WTC11 (cell line): ENCODE measurements at regions not wholly inside any gene's neighbourhood (a gene's known extent, or its start where the extent isn't known, plus 50 kb on each side); places are given as distances from the start of the nearest gene placed in this dataset.

Experiments
- ATAC-seq: fragments of 200-7000 bp; cut with Tn5 transposase; 2 replicates; pipeline ENCODE4 v1.10.0; 2021; ENCODE audit warnings: mild to moderate bottlenecking, moderate library complexity
- CTCF ChIA-PET: fragments of 300-600 bp; sonication (Branson Sonifier 250); formaldehyde crosslinking; loops from one replicate; lab custom pipeline; 2021; ENCODE audit warnings: antibody characterized with exemption; lab: Charles Lee
- POLR2A ChIA-PET: fragments of 350-600 bp; sonication (Branson Sonifier 250); formaldehyde crosslinking; loops from one replicate; lab custom pipeline; 2021; ENCODE audit warnings: antibody characterized with exemption; lab: Charles Lee
- DNase-seq: peaks from one replicate; pipeline ENCODE4 v3.0.0; 2021; ENCODE audit warnings: low spot score
- H3K27ac Mint-ChIP-seq: 2 replicates; pipeline ENCODE4 v1.8.0; 2021; ENCODE audit warnings: mixed read lengths
- H3K27me3 Mint-ChIP-seq: 2 replicates; pipeline ENCODE4 v1.8.0; 2021; ENCODE audit warnings: low read depth, mild to moderate bottlenecking, moderate library complexity, mixed read lengths
- H3K36me3 Mint-ChIP-seq: 2 replicates; pipeline ENCODE4 v1.8.0; 2021; ENCODE audit warnings: mixed read lengths
- H3K4me1 Mint-ChIP-seq: 2 replicates; pipeline ENCODE4 v1.8.0; 2022; ENCODE audit warnings: mixed read lengths
- H3K4me3 Mint-ChIP-seq: 2 replicates; pipeline ENCODE4 v1.8.0; 2021; ENCODE audit warnings: mild to moderate bottlenecking, moderate library complexity, mixed read lengths
- H3K9me3 Mint-ChIP-seq: 2 replicates; pipeline ENCODE4 v1.8.0; 2021; ENCODE audit warnings: mixed read lengths
- AFF4 ChIP-seq: sonication (generic); formaldehyde crosslinking; IDR thresholded peaks from 2 replicates; pipeline ENCODE4 v1.8.1; 2023; ENCODE audit warnings: mild to moderate bottlenecking, missing genetic modification reagents, borderline replicate concordance
- ATF1 ChIP-seq: sonication (generic); formaldehyde crosslinking; IDR thresholded peaks from 2 replicates; pipeline ENCODE4 v1.8.1; 2023; ENCODE audit warnings: mild to moderate bottlenecking, moderate library complexity, missing genetic modification reagents
- ATF6 ChIP-seq: sonication (generic); formaldehyde crosslinking; IDR thresholded peaks from 2 replicates; pipeline ENCODE4 v1.8.1; 2023; ENCODE audit warnings: mild to moderate bottlenecking, missing genetic modification reagents
- ERG ChIP-seq: fragments of 250-450 bp; sonication (Bioruptor Pico); IDR thresholded peaks from 2 replicates; pipeline ENCODE4 v1.8.0; 2021; ENCODE audit warnings: mild to moderate bottlenecking
- FOXK1 ChIP-seq: sonication (generic); formaldehyde crosslinking; IDR thresholded peaks from 2 replicates; pipeline ENCODE4 v1.8.0; 2022; ENCODE audit warnings: mild to moderate bottlenecking, moderate library complexity, missing genetic modification reagents
- GABPB1 ChIP-seq: sonication (generic); formaldehyde crosslinking; IDR thresholded peaks from 2 replicates; pipeline ENCODE4 v1.8.1; 2023; ENCODE audit warnings: mild to moderate bottlenecking, missing genetic modification reagents
- GRHL2 ChIP-seq: fragments of 250-450 bp; sonication (Bioruptor Pico); IDR thresholded peaks from 2 replicates; pipeline ENCODE4 v1.8.0; 2022; ENCODE audit warnings: mild to moderate bottlenecking, moderate library complexity; ENCODE audit not compliant: insufficient replicate concordance, severe bottlenecking
- MLX ChIP-seq: sonication (generic); formaldehyde crosslinking; IDR thresholded peaks from 2 replicates; pipeline ENCODE4 v1.8.1; 2023; ENCODE audit warnings: mild to moderate bottlenecking, missing genetic modification reagents, moderate library complexity
- NR3C1 ChIP-seq: sonication (generic); formaldehyde crosslinking; conservative IDR thresholded peaks from 2 replicates; pipeline ENCODE4 v1.8.1; 2023; ENCODE audit warnings: low read depth, mild to moderate bottlenecking, missing genetic modification reagents
- ZBTB43 ChIP-seq: sonication (generic); formaldehyde crosslinking; IDR thresholded peaks from 2 replicates; pipeline ENCODE4 v1.8.1; 2023; ENCODE audit warnings: mild to moderate bottlenecking, missing genetic modification reagents
- ZNF396 ChIP-seq: fragments of 250-450 bp; sonication (Bioruptor Pico); IDR thresholded peaks from 2 replicates; pipeline ENCODE4 v1.8.0; 2021; ENCODE audit warnings: mild to moderate bottlenecking, moderate library complexity, borderline replicate concordance
- TF ChIP-seq, protein P1 (sequence below): fragments of 250-450 bp; sonication (Bioruptor Pico); IDR thresholded peaks from 2 replicates; pipeline ENCODE4 v1.9.0; 2021; ENCODE audit warnings: moderate library complexity, mild to moderate bottlenecking, inconsistent platforms, borderline replicate concordance
- TF ChIP-seq, protein P2 (sequence below): sonication (generic); formaldehyde crosslinking; IDR thresholded peaks from 2 replicates; pipeline ENCODE4 v1.8.0; 2022; ENCODE audit warnings: mild to moderate bottlenecking, missing genetic modification reagents
- TF ChIP-seq, protein P3 (sequence below): sonication (generic); formaldehyde crosslinking; IDR thresholded peaks from 2 replicates; pipeline ENCODE4 v1.8.0; 2022; ENCODE audit warnings: mild to moderate bottlenecking, missing genetic modification reagents
- TF ChIP-seq, protein P4 (sequence below): sonication (generic); formaldehyde crosslinking; IDR thresholded peaks from 2 replicates; pipeline ENCODE4 v1.8.0; 2023; ENCODE audit warnings: mild to moderate bottlenecking, missing genetic modification reagents

DNA sequence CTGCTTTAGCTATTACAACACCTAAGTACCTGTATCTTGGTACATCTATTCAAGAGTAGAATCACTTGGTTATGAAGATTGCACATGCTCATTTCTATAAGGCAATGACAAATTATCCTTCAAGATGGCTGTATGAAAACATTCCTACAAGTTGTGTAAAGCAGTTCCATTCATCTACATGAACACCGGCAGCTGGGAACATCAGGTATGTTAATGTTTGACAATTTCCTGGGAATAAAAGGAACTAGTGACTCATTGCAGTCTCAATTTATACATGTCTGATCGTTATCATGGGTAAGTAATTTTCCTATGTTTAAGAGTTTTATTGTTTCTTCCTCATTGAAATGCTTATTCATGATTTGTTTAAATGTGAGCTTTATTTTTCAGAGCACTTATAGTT lies 203.2 kb upstream of the SEMA3E start:
- Mint-ChIP-seq H3K27me3 (no peaks in the 10 kb centered on the region), H3K4me1 (peaks cover 10% of the 10 kb centered on the region), H3K4me3 (no peak overlapping the region), H3K9me3 (no peaks in the 10 kb centered on the region), H3K27ac (no peak overlapping the region), H3K36me3 (no peaks in the 10 kb centered on the region)
- DNase-seq (no peak), ATAC-seq (no peak)
- POLR2A ChIA-PET: no interaction called here
- CTCF ChIA-PET: no interaction called here
- TF ChIP-seq ZBTB43 (CRISPR knock-in tag) (no peak), GRHL2 (CRISPR knock-in tag) (no peak), ATF1 (CRISPR knock-in tag) (no peak), GABPB1 (no peak), AFF4 (CRISPR knock-in tag) (no peak), ERG (CRISPR knock-in tag) (no peak)
- TF ChIP-seq, protein P1, sequence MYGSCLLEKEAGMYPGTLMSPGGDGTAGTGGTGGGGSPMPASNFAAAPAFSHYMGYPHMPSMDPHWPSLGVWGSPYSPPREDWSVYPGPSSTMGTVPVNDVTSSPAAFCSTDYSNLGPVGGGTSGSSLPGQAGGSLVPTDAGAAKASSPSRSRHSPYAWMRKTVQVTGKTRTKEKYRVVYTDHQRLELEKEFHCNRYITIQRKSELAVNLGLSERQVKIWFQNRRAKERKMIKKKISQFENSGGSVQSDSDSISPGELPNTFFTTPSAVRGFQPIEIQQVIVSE (CRISPR knock-in tag): no peak
- TF ChIP-seq, protein P2, sequence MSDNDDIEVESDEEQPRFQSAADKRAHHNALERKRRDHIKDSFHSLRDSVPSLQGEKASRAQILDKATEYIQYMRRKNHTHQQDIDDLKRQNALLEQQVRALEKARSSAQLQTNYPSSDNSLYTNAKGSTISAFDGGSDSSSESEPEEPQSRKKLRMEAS: no peak

GRCh38 chr7:83851551-83851950 lies 202.6 kb upstream of the SEMA3E start:
- ATAC-seq (no peak), DNase-seq (no peak)
- no peaks in the 10 kb centered on the region for H3K36me3 Mint-ChIP-seq
- peaks cover 10% of the 10 kb centered on the region for H3K4me1 Mint-ChIP-seq
- no peak overlapping the region for H3K27ac Mint-ChIP-seq
- ChIA-PET POLR2A (no interaction called here), CTCF (no interaction called here)
- H3K9me3 Mint-ChIP-seq: no peaks in the 10 kb centered on the region
- no peaks in the 10 kb centered on the region for H3K27me3 Mint-ChIP-seq
- H3K4me3 Mint-ChIP-seq: no peak overlapping the region
- TF ChIP-seq ZNF396 (CRISPR knock-in tag) (no peak), AFF4 (CRISPR knock-in tag) (no peak), NR3C1 (CRISPR knock-in tag) (no peak), ATF6 (CRISPR knock-in tag) (no peak), FOXK1 (CRISPR knock-in tag) (no peak), MLX (CRISPR knock-in tag) (no peak)
- TF ChIP-seq, protein P3, sequence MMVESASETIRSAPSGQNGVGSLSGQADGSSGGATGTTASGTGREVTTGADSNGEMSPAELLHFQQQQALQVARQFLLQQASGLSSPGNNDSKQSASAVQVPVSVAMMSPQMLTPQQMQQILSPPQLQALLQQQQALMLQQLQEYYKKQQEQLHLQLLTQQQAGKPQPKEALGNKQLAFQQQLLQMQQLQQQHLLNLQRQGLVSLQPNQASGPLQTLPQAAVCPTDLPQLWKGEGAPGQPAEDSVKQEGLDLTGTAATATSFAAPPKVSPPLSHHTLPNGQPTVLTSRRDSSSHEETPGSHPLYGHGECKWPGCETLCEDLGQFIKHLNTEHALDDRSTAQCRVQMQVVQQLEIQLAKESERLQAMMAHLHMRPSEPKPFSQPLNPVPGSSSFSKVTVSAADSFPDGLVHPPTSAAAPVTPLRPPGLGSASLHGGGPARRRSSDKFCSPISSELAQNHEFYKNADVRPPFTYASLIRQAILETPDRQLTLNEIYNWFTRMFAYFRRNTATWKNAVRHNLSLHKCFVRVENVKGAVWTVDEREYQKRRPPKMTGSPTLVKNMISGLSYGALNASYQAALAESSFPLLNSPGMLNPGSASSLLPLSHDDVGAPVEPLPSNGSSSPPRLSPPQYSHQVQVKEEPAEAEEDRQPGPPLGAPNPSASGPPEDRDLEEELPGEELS (CRISPR knock-in tag): no peak
- TF ChIP-seq, protein P4, sequence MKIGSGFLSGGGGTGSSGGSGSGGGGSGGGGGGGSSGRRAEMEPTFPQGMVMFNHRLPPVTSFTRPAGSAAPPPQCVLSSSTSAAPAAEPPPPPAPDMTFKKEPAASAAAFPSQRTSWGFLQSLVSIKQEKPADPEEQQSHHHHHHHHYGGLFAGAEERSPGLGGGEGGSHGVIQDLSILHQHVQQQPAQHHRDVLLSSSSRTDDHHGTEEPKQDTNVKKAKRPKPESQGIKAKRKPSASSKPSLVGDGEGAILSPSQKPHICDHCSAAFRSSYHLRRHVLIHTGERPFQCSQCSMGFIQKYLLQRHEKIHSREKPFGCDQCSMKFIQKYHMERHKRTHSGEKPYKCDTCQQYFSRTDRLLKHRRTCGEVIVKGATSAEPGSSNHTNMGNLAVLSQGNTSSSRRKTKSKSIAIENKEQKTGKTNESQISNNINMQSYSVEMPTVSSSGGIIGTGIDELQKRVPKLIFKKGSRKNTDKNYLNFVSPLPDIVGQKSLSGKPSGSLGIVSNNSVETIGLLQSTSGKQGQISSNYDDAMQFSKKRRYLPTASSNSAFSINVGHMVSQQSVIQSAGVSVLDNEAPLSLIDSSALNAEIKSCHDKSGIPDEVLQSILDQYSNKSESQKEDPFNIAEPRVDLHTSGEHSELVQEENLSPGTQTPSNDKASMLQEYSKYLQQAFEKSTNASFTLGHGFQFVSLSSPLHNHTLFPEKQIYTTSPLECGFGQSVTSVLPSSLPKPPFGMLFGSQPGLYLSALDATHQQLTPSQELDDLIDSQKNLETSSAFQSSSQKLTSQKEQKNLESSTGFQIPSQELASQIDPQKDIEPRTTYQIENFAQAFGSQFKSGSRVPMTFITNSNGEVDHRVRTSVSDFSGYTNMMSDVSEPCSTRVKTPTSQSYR: no peak
